Upper lobe of left lung (tissue), 6 donors: ENCODE measurements at regions not wholly inside any gene's neighbourhood (a gene's known extent, or its start where the extent isn't known, plus 50 kb on each side); places are given as distances from the start of the nearest gene placed in this dataset.

Experiments used
- ATAC-seq, 2 donors: fragments of 200-7000 bp; cut with Tn5 transposase; one replicate each; pipeline ENCODE4 v1.9.1; 2022; ENCODE audit warnings: mild to moderate bottlenecking in 2 of 2, moderate library complexity in 2 of 2; ENCODE audit not compliant: low FRiP score in 2 of 2
- DNase-seq, 2 donors: peaks; one replicate each; pipeline ENCODE4 v3.0.0-alpha.2; 2019 to 2020
- H3K27ac ChIP-seq, 4 donors: fragments of 200-600 bp; sonication (generic); one replicate each; pipeline ENCODE4 v1.5.1; 2016 to 2019
- H3K27me3 ChIP-seq, 4 donors: fragments of 200-600 bp; sonication (generic); one replicate each; pipeline ENCODE4 v1.5.1; 2017 to 2019
- H3K36me3 ChIP-seq, 4 donors: fragments of 200-600 bp; sonication (generic); one replicate each; pipeline ENCODE4 v1.5.1; 2016 to 2019
- H3K4me1 ChIP-seq, 4 donors: fragments of 200-600 bp; sonication (generic); one replicate each; pipeline ENCODE4 v1.5.1; 2018 to 2019
- H3K4me3 ChIP-seq, 4 donors: fragments of 200-600 bp; sonication (generic); one replicate each; pipeline ENCODE4 v1.5.1; 2017 to 2019; ENCODE audit warnings: mild to moderate bottlenecking in 2 of 4, moderate library complexity in 1 of 4
- H3K9me3 ChIP-seq, 4 donors: fragments of 200-600 bp; sonication (generic); one replicate each; pipeline ENCODE4 v1.5.1; 2018 to 2019
- CTCF ChIP-seq, 6 experiments: fragments of 450-650 bp in 4 of 6; fragments of 200-600 bp in 2 of 6; sonication (generic) in 2 of 6; IDR thresholded peaks; one replicate each; pipeline ENCODE4 v1.5.1; 2016 to 2019; ENCODE audit warnings: antibody characterized with exemption in 6 of 6
- EP300 ChIP-seq, 4 donors: sonication (generic); formaldehyde crosslinking; IDR thresholded peaks; one replicate each; pipeline ENCODE4 v1.5.1; 2017; ENCODE audit warnings: antibody characterized with exemption in 4 of 4, control low read depth in 2 of 4
- POLR2A ChIP-seq, 4 donors: fragments of 450-650 bp; IDR thresholded peaks; one replicate each; pipeline ENCODE4 v1.5.1; 2016 to 2017; ENCODE audit warnings: antibody characterized with exemption in 4 of 4, mild to moderate bottlenecking in 2 of 4
- POLR2AphosphoS5 ChIP-seq, 2 donors: sonication (generic); formaldehyde crosslinking; IDR thresholded peaks; one replicate each; pipeline ENCODE4 v1.5.1; 2017; ENCODE audit warnings: antibody characterized with exemption in 2 of 2
- WGBS, 2 donors: methylation state at CpG; one replicate each; pipeline ENCODE4 v1.1.5; 2017 to 2018; 5-methylcytosine and 5-hydroxymethylcytosine counted together
- donor health status: DM: no; HTN: no; CAD: no; lungs with moderate emphysema.
- donor health status: DM: no; HTN: yes; CAD: no; lungs with severe emphysema.

DNA sequence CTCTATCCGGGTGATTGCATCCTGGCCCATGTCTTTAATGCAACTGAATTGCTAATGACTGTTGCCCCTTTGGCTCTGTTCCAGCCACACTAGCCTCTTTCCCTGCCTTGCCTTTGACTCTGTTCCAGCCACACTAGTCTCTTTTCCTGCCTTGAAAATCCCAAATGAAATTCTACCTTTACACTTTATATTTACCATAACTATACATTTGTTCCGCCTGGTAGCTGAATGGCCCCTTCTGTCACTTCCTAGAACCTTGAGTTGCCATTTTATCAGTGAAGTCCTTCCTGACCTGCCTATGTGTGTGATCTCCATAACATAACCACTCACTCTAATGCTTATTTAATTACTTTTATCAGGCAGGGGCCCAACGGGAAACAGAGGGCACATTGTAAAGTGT lies 1120.4 kb upstream of the WWC1 start:
- H3K9me3 ChIP-seq: no peaks in the 10 kb centered on the region
- H3K27me3 ChIP-seq: no peaks in the 10 kb centered on the region
- no peak overlapping the region for H3K27ac ChIP-seq
- ATAC-seq (no peak), DNase-seq (no peak)
- no peaks in the 10 kb centered on the region for H3K4me1 ChIP-seq
- TF ChIP-seq EP300 (IDR thresholded peaks at IDR 0.05): no peak
- no peak for TF ChIP-seq POLR2AphosphoS5 (IDR thresholded peaks at IDR 0.05)
- TF ChIP-seq POLR2A (IDR thresholded peaks at IDR 0.05): no peak
- no peak for TF ChIP-seq CTCF (IDR thresholded peaks at IDR 0.05)
- 54 to 65% methylated on average over 3 of the region's 3 CpGs for WGBS, 2 donors
- H3K4me3 ChIP-seq: no peak overlapping the region
- H3K36me3 ChIP-seq: no peaks in the 10 kb centered on the region

GRCh38 chr5:167177736-167178135 lies 1113.7 kb upstream of the WWC1 start:
- H3K4me1 ChIP-seq: no peaks in the 10 kb centered on the region
- 82 to 85% methylated on average over 4 of the region's 4 CpGs for WGBS, 2 donors

GRCh38 chr5:167180906-167181305 lies 1110.5 kb upstream of the WWC1 start:
- 85% methylated on average over 7 of the region's 7 CpGs for WGBS, 2 donors
- no peak overlapping the region for H3K4me3 ChIP-seq
- no peaks in the 10 kb centered on the region for H3K4me1 ChIP-seq
- DNase-seq: no peak
- ATAC-seq: no peak
- no peaks in the 10 kb centered on the region for H3K36me3 ChIP-seq
- no peak overlapping the region for H3K27ac ChIP-seq
- no peaks in the 10 kb centered on the region for H3K27me3 ChIP-seq
- H3K9me3 ChIP-seq: no peaks in the 10 kb centered on the region
- TF ChIP-seq EP300 (IDR thresholded peaks at IDR 0.05): no peak

More at GRCh38 chr5:167177736-167178135, 1113.7 kb upstream of the WWC1 start:
- TF ChIP-seq CTCF (IDR thresholded peaks at IDR 0.05) (no peak), POLR2A (IDR thresholded peaks at IDR 0.05) (no peak), POLR2AphosphoS5 (IDR thresholded peaks at IDR 0.05) (no peak), EP300 (IDR thresholded peaks at IDR 0.05) (no peak)
- H3K36me3 ChIP-seq: no peaks in the 10 kb centered on the region
- DNase-seq: no peak
- H3K9me3 ChIP-seq: no peaks in the 10 kb centered on the region
- no peak overlapping the region for H3K4me3 ChIP-seq
- no peaks in the 10 kb centered on the region for H3K27me3 ChIP-seq
- no peak for ATAC-seq
- no peak overlapping the region for H3K27ac ChIP-seq

GRCh38 chr5:167205881-167206280 lies 1085.6 kb upstream of the WWC1 start:
- no peaks in the 10 kb centered on the region for H3K9me3 ChIP-seq
- DNase-seq (no peak), ATAC-seq (no peak)
- no peaks in the 10 kb centered on the region for H3K4me1 ChIP-seq
- WGBS, 2 donors: 88 to 91% methylated on average over 6 of the region's 6 CpGs
- no peak for TF ChIP-seq CTCF (IDR thresholded peaks at IDR 0.05)
- no peak for TF ChIP-seq EP300 (IDR thresholded peaks at IDR 0.05)
- TF ChIP-seq POLR2AphosphoS5 (IDR thresholded peaks at IDR 0.05): no peak
- TF ChIP-seq POLR2A (IDR thresholded peaks at IDR 0.05): no peak
- no peaks in the 10 kb centered on the region for H3K27me3 ChIP-seq
- no peak overlapping the region for H3K4me3 ChIP-seq
- no peaks in the 10 kb centered on the region for H3K36me3 ChIP-seq
- no peak overlapping the region for H3K27ac ChIP-seq

DNA sequence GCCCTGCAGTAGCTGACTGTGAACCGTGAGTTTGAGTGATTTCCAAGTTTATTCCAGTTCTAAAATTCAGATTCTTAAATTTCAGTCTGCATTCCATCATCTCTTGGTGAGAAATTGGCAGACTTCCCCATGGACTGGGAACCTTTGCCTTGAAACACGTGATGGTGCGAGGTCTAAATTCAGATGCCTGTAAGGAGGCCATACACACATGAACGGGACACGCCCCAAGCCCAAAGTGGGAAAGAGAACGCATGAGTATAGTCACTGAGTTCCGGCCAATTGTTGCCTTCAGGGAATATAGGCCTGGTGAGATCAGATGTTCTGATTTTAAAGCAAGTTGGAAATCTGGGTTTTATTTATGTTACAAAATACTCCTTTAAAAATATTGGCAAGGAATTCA lies 1084.4 kb upstream of the WWC1 start:
- no peaks in the 10 kb centered on the region for H3K27me3 ChIP-seq
- WGBS, 2 donors: 69% methylated on average over 7 of the region's 7 CpGs
- H3K4me1 ChIP-seq: no peaks in the 10 kb centered on the region
- DNase-seq: no peak
- H3K36me3 ChIP-seq: no peaks in the 10 kb centered on the region
- ATAC-seq: no peak
- H3K27ac ChIP-seq: no peak overlapping the region
- TF ChIP-seq CTCF (IDR thresholded peaks at IDR 0.05): no peak
- TF ChIP-seq POLR2A (IDR thresholded peaks at IDR 0.05): no peak
- TF ChIP-seq EP300 (IDR thresholded peaks at IDR 0.05): no peak
- H3K4me3 ChIP-seq: no peak overlapping the region
- no peaks in the 10 kb centered on the region for H3K9me3 ChIP-seq
